ENCODE measurements at regions not wholly inside any gene's neighbourhood (a gene's known extent, or its start where the extent isn't known, plus 50 kb on each side); places are given as distances from the start of the nearest gene placed in this dataset.

GRCh38 chr6:30009113-30009512 is 52.0 kb upstream of the POLR1H start:
- intact Hi-C loops (cut with micrococcal nuclease) = loop anchor here (5.0 kb wide), 1 partner anchor 42 kb away; no protein-coding TSS in a partner anchor
- no peak for ATAC-seq

More at GRCh38 chr6:30009113-30009512, 52.0 kb upstream of the POLR1H start:
- Mint-ChIP-seq H3K27me3 (ENCODE audit: low read depth in 2 of 2) (peaks cover 30% of the 10 kb centered on the region in 2 donors), H3K4me1 (peaks cover 7 to 32% of the 10 kb centered on the region in 2 donors), H3K36me3 (no peaks in the 10 kb centered on the region), H3K9me3 (no peaks in the 10 kb centered on the region), H3K4me3 (no peak overlapping the region), H3K27ac (no peak overlapping the region)
- WGBS (ENCODE audit: insufficient coverage) = 96% methylated on average over 3 of the region's 3 CpGs
- no peaks in the 10 kb centered on the region for H3K36me3 ChIP-seq (ENCODE audit: control insufficient read depth, insufficient read depth, low read length)
- H3K4me1 ChIP-seq (ENCODE audit: control insufficient read depth, insufficient read depth, low read length) = peaks cover 20% of the 10 kb centered on the region
- H3K9me3 ChIP-seq (ENCODE audit: control insufficient read depth, insufficient read depth, low read length) = no peaks in the 10 kb centered on the region
- no peak for DNase-seq
- no peak overlapping the region for H3K27ac ChIP-seq (ENCODE audit: low read length)
- no peak for TF ChIP-seq CTCF (IDR thresholded peaks at IDR 0.05)
- H3K27me3 ChIP-seq (ENCODE audit: control insufficient read depth, insufficient read depth, low read length) = peaks cover 25% of the 10 kb centered on the region
- no peak overlapping the region for H3K4me3 ChIP-seq (ENCODE audit: low read length)

Measured in natural killer cell (primary cell).